ENCODE measurements at regions not wholly inside any gene's neighbourhood (a gene's known extent, or its start where the extent isn't known, plus 50 kb on each side); places are given as distances from the start of the nearest gene placed in this dataset.

GRCh38 chr5:125032286-125032685 lies 285.8 kb upstream of the ZNF608 start:
- H3K27ac Mint-ChIP-seq: no peak overlapping the region
- H3K4me1 Mint-ChIP-seq: peaks cover 9 to 18% of the 10 kb centered on the region in 2 donors
- Histone ChIP-seq H3K27me3 (ENCODE audit: control insufficient read depth, insufficient read depth, low read length) (no peaks in the 10 kb centered on the region), H3K4me1 (ENCODE audit: control insufficient read depth, insufficient read depth, low read length) (no peaks in the 10 kb centered on the region), H3K9me3 (ENCODE audit: control insufficient read depth, insufficient read depth, low read length) (no peaks in the 10 kb centered on the region), H3K4me3 (ENCODE audit: low read length) (no peak overlapping the region), H3K36me3 (ENCODE audit: control insufficient read depth, insufficient read depth, low read length) (no peaks in the 10 kb centered on the region), H3K27ac (ENCODE audit: low read length) (no peak overlapping the region)
- no peak for DNase-seq
- no peak for ATAC-seq
- no peak for TF ChIP-seq CTCF (IDR thresholded peaks at IDR 0.05)
- H3K27me3 Mint-ChIP-seq (ENCODE audit: low read depth in 2 of 2): peaks cover 28 to 56% of the 10 kb centered on the region in 2 donors
- H3K9me3 Mint-ChIP-seq: no peaks in the 10 kb centered on the region
- intact Hi-C loops (cut with micrococcal nuclease): no loop called here
- 96% methylated on average over 2 of the region's 3 CpGs for WGBS (ENCODE audit: insufficient coverage)
- H3K36me3 Mint-ChIP-seq: no peaks in the 10 kb centered on the region
- H3K4me3 Mint-ChIP-seq: no peak overlapping the region

GRCh38 chr5:125033602-125034001 lies 287.2 kb upstream of the ZNF608 start:
- H3K9me3 ChIP-seq (ENCODE audit: control insufficient read depth, insufficient read depth, low read length): no peaks in the 10 kb centered on the region
- H3K4me1 ChIP-seq (ENCODE audit: control insufficient read depth, insufficient read depth, low read length): no peaks in the 10 kb centered on the region
- H3K27me3 ChIP-seq (ENCODE audit: control insufficient read depth, insufficient read depth, low read length): no peaks in the 10 kb centered on the region
- H3K36me3 ChIP-seq (ENCODE audit: control insufficient read depth, insufficient read depth, low read length): no peaks in the 10 kb centered on the region
- DNase-seq (no peak), ATAC-seq (peak in 1 of 3 donors; percentile 65)
- H3K36me3 Mint-ChIP-seq: no peaks in the 10 kb centered on the region
- peaks cover 28 to 56% of the 10 kb centered on the region in 2 donors for H3K27me3 Mint-ChIP-seq (ENCODE audit: low read depth in 2 of 2)
- H3K27ac Mint-ChIP-seq: no peak overlapping the region
- H3K9me3 Mint-ChIP-seq: no peaks in the 10 kb centered on the region
- H3K27ac ChIP-seq (ENCODE audit: low read length): no peak overlapping the region
- 17% methylated on average over 1 of the region's 2 CpGs for WGBS (ENCODE audit: insufficient coverage)
- no peak overlapping the region for H3K4me3 ChIP-seq (ENCODE audit: low read length)
- H3K4me1 Mint-ChIP-seq: peaks cover 9 to 18% of the 10 kb centered on the region in 2 donors
- intact Hi-C loops (cut with micrococcal nuclease): no loop called here
- no peak overlapping the region for H3K4me3 Mint-ChIP-seq
- TF ChIP-seq CTCF (IDR thresholded peaks at IDR 0.05): no peak

GRCh38 chr5:125034331-125034730 lies 287.9 kb upstream of the ZNF608 start:
- intact Hi-C loops (cut with micrococcal nuclease): no loop called here
- Mint-ChIP-seq H3K4me1 (peaks cover 9 to 18% of the 10 kb centered on the region in 2 donors), H3K27ac (no peak overlapping the region), H3K4me3 (no peak overlapping the region), H3K9me3 (no peaks in the 10 kb centered on the region), H3K36me3 (no peaks in the 10 kb centered on the region), H3K27me3 (ENCODE audit: low read depth in 2 of 2) (peaks cover 28 to 56% of the 10 kb centered on the region in 2 donors)
- DNase-seq (no peak), ATAC-seq (no peak)
- H3K9me3 ChIP-seq (ENCODE audit: control insufficient read depth, insufficient read depth, low read length): no peaks in the 10 kb centered on the region
- no peaks in the 10 kb centered on the region for H3K4me1 ChIP-seq (ENCODE audit: control insufficient read depth, insufficient read depth, low read length)
- no peaks in the 10 kb centered on the region for H3K36me3 ChIP-seq (ENCODE audit: control insufficient read depth, insufficient read depth, low read length)
- no peak for TF ChIP-seq CTCF (IDR thresholded peaks at IDR 0.05)
- H3K27me3 ChIP-seq (ENCODE audit: control insufficient read depth, insufficient read depth, low read length): no peaks in the 10 kb centered on the region
- WGBS (ENCODE audit: insufficient coverage): 86% methylated on average over 5 of the region's 5 CpGs
- H3K4me3 ChIP-seq (ENCODE audit: low read length): no peak overlapping the region
- no peak overlapping the region for H3K27ac ChIP-seq (ENCODE audit: low read length)

GRCh38 chr5:125036494-125036893 lies 290.1 kb upstream of the ZNF608 start:
- H3K27ac ChIP-seq (ENCODE audit: low read length): no peak overlapping the region
- Mint-ChIP-seq H3K36me3 (no peaks in the 10 kb centered on the region), H3K9me3 (no peaks in the 10 kb centered on the region), H3K4me1 (peaks cover 9 to 18% of the 10 kb centered on the region in 2 donors), H3K27me3 (ENCODE audit: low read depth in 2 of 2) (peaks cover 25 to 42% of the 10 kb centered on the region in 2 donors), H3K4me3 (no peak overlapping the region), H3K27ac (no peak overlapping the region)
- no peaks in the 10 kb centered on the region for H3K27me3 ChIP-seq (ENCODE audit: control insufficient read depth, insufficient read depth, low read length)
- DNase-seq (no peak), ATAC-seq (no peak)
- no peak for TF ChIP-seq CTCF (IDR thresholded peaks at IDR 0.05)
- no peaks in the 10 kb centered on the region for H3K4me1 ChIP-seq (ENCODE audit: control insufficient read depth, insufficient read depth, low read length)
- no peaks in the 10 kb centered on the region for H3K9me3 ChIP-seq (ENCODE audit: control insufficient read depth, insufficient read depth, low read length)
- 93% methylated on average over 8 of the region's 8 CpGs for WGBS (ENCODE audit: insufficient coverage)
- H3K4me3 ChIP-seq (ENCODE audit: low read length): no peak overlapping the region
- intact Hi-C loops (cut with micrococcal nuclease): no loop called here
- no peaks in the 10 kb centered on the region for H3K36me3 ChIP-seq (ENCODE audit: control insufficient read depth, insufficient read depth, low read length)

Measured in natural killer cell (primary cell).